ENCODE measurements at regions not wholly inside any gene's neighbourhood (a gene's known extent, or its start where the extent isn't known, plus 50 kb on each side); places are given as distances from the start of the nearest gene placed in this dataset.

- H3K4me3 Mint-ChIP-seq: no peak overlapping the region
- H3K4me1 Mint-ChIP-seq: peaks cover 0 to 3% of the 10 kb centered on the region in 2 donors
Measured at GRCh38 chr9:82342046-82342445, 353.5 kb downstream of the SPATA31D1 start.

GRCh38 chr9:82346040-82346439, 357.5 kb downstream of the SPATA31D1 start:
- DNase-seq: no peak
- Mint-ChIP-seq H3K9me3 (peaks cover 5 to 29% (median 11%) of the 10 kb centered on the region in 6 donors), H3K27me3 (ENCODE audit: low read depth in 3 of 3) (peaks cover 0 to 3% (median 0%) of the 10 kb centered on the region in 3 donors), H3K36me3 (peaks cover 0 to 8% (median 0%) of the 10 kb centered on the region in 3 donors), H3K27ac (no peak overlapping the region), H3K4me3 (no peak overlapping the region), H3K4me1 (no peaks in the 10 kb centered on the region)

More at GRCh38 chr9:82342046-82342445, 353.5 kb downstream of the SPATA31D1 start:
- Mint-ChIP-seq H3K9me3 (peaks cover 5 to 20% (median 9%) of the 10 kb centered on the region in 6 donors), H3K27ac (no peak overlapping the region), H3K27me3 (ENCODE audit: low read depth in 3 of 3) (no peaks in the 10 kb centered on the region), H3K36me3 (peaks cover 0 to 5% (median 0%) of the 10 kb centered on the region in 3 donors)
- no peak for DNase-seq

GRCh38 chr9:82353631-82354278, 365.2 kb downstream of the SPATA31D1 start:
- Mint-ChIP-seq H3K4me3 (no peak overlapping the region), H3K9me3 (peaks cover 0 to 5% (median 4%) of the 10 kb centered on the region in 6 donors), H3K27me3 (ENCODE audit: low read depth in 3 of 3) (peaks cover 0 to 6% (median 0%) of the 10 kb centered on the region in 3 donors)

GRCh38 chr9:82354279-82354659, 365.7 kb downstream of the SPATA31D1 start:
- H3K9me3 Mint-ChIP-seq: peaks cover 0 to 8% (median 3%) of the 10 kb centered on the region in 6 donors
- H3K4me1 Mint-ChIP-seq: no peaks in the 10 kb centered on the region
- peaks cover 0 to 4% (median 0%) of the 10 kb centered on the region in 3 donors for H3K27me3 Mint-ChIP-seq (ENCODE audit: low read depth in 3 of 3)
- no peak overlapping the region for H3K4me3 Mint-ChIP-seq
- H3K36me3 Mint-ChIP-seq: no peaks in the 10 kb centered on the region
- DNase-seq: no peak
- H3K27ac Mint-ChIP-seq: no peak overlapping the region

More at GRCh38 chr9:82353631-82354278, 365.2 kb downstream of the SPATA31D1 start:
- H3K4me1 Mint-ChIP-seq: no peaks in the 10 kb centered on the region
- H3K36me3 Mint-ChIP-seq: no peaks in the 10 kb centered on the region
- no peak overlapping the region for H3K27ac Mint-ChIP-seq
- DNase-seq: no peak

GRCh38 chr9:82356131-82356530, 367.6 kb downstream of the SPATA31D1 start:
- DNase-seq: no peak
- Mint-ChIP-seq H3K9me3 (peaks cover 0 to 8% (median 2%) of the 10 kb centered on the region in 6 donors), H3K4me1 (no peaks in the 10 kb centered on the region), H3K36me3 (no peaks in the 10 kb centered on the region), H3K27me3 (ENCODE audit: low read depth in 3 of 3) (peaks cover 0 to 3% (median 2%) of the 10 kb centered on the region in 3 donors), H3K27ac (no peak overlapping the region), H3K4me3 (no peak overlapping the region)

GRCh38 chr9:82356871-82357270, 368.3 kb downstream of the SPATA31D1 start:
- no peak overlapping the region for H3K27ac Mint-ChIP-seq
- H3K27me3 Mint-ChIP-seq (ENCODE audit: low read depth in 3 of 3): peaks cover 0 to 3% (median 2%) of the 10 kb centered on the region in 3 donors
- H3K36me3 Mint-ChIP-seq: no peaks in the 10 kb centered on the region
- H3K4me1 Mint-ChIP-seq: no peaks in the 10 kb centered on the region
- H3K4me3 Mint-ChIP-seq: no peak overlapping the region
- H3K9me3 Mint-ChIP-seq: peaks cover 0 to 8% (median 1%) of the 10 kb centered on the region in 6 donors
- DNase-seq: no peak

GRCh38 chr9:82363198-82363597, 374.6 kb downstream of the SPATA31D1 start:
- no peaks in the 10 kb centered on the region for H3K4me1 Mint-ChIP-seq
- peaks cover 0 to 2% (median 2%) of the 10 kb centered on the region in 3 donors for H3K27me3 Mint-ChIP-seq (ENCODE audit: low read depth in 3 of 3)
- no peak overlapping the region for H3K27ac Mint-ChIP-seq
- DNase-seq: no peak
- H3K4me3 Mint-ChIP-seq: no peak overlapping the region
- H3K36me3 Mint-ChIP-seq: no peaks in the 10 kb centered on the region
- H3K9me3 Mint-ChIP-seq: peaks cover 0 to 5% (median 2%) of the 10 kb centered on the region in 6 donors

GRCh38 chr9:82363682-82364081, 375.1 kb downstream of the SPATA31D1 start:
- DNase-seq: no peak
- Mint-ChIP-seq H3K9me3 (peaks cover 0 to 5% (median 2%) of the 10 kb centered on the region in 6 donors), H3K36me3 (no peaks in the 10 kb centered on the region), H3K4me3 (no peak overlapping the region), H3K27ac (no peak overlapping the region), H3K4me1 (no peaks in the 10 kb centered on the region), H3K27me3 (ENCODE audit: low read depth in 3 of 3) (peaks cover 0 to 2% (median 2%) of the 10 kb centered on the region in 3 donors)

- Mint-ChIP-seq H3K27me3 (ENCODE audit: low read depth in 3 of 3) (peaks cover 0 to 2% (median 2%) of the 10 kb centered on the region in 3 donors), H3K9me3 (peaks cover 0 to 14% (median 1%) of the 10 kb centered on the region in 6 donors), H3K27ac (no peak overlapping the region), H3K4me1 (no peaks in the 10 kb centered on the region), H3K4me3 (no peak overlapping the region), H3K36me3 (no peaks in the 10 kb centered on the region)
- no peak for DNase-seq
Measured at GRCh38 chr9:82367016-82367415, 378.4 kb downstream of the SPATA31D1 start.

GRCh38 chr9:82367929-82368328, 379.4 kb downstream of the SPATA31D1 start:
- Mint-ChIP-seq H3K4me1 (no peaks in the 10 kb centered on the region), H3K27ac (no peak overlapping the region), H3K4me3 (no peak overlapping the region), H3K27me3 (ENCODE audit: low read depth in 3 of 3) (peaks cover 0 to 2% (median 2%) of the 10 kb centered on the region in 3 donors), H3K9me3 (peaks cover 0 to 15% (median 1%) of the 10 kb centered on the region in 6 donors), H3K36me3 (no peaks in the 10 kb centered on the region)
- DNase-seq: no peak

- H3K9me3 Mint-ChIP-seq: peaks cover 0 to 24% (median 2%) of the 10 kb centered on the region in 6 donors
Measured at GRCh38 chr9:82369251-82369945, 380.8 kb downstream of the SPATA31D1 start.

GRCh38 chr9:82375041-82375440, 386.5 kb downstream of the SPATA31D1 start:
- Mint-ChIP-seq H3K4me3 (no peak overlapping the region), H3K9me3 (peaks cover 0 to 23% (median 7%) of the 10 kb centered on the region in 6 donors), H3K27ac (no peak overlapping the region), H3K36me3 (no peaks in the 10 kb centered on the region), H3K4me1 (no peaks in the 10 kb centered on the region), H3K27me3 (ENCODE audit: low read depth in 3 of 3) (peaks cover 2% of the 10 kb centered on the region in 3 donors)
- DNase-seq: no peak

More at GRCh38 chr9:82369251-82369945, 380.8 kb downstream of the SPATA31D1 start:
- Mint-ChIP-seq H3K27ac (no peak overlapping the region), H3K27me3 (ENCODE audit: low read depth in 3 of 3) (peaks cover 0 to 2% (median 2%) of the 10 kb centered on the region in 3 donors), H3K4me1 (no peaks in the 10 kb centered on the region), H3K36me3 (no peaks in the 10 kb centered on the region), H3K4me3 (no peak overlapping the region)
- DNase-seq: no peak

GRCh38 chr9:82376677-82377232, 388.2 kb downstream of the SPATA31D1 start:
- peaks cover 0 to 2% (median 2%) of the 10 kb centered on the region in 3 donors for H3K27me3 Mint-ChIP-seq (ENCODE audit: low read depth in 3 of 3)
- no peak overlapping the region for H3K4me3 Mint-ChIP-seq
- no peak for DNase-seq
- H3K9me3 Mint-ChIP-seq: peaks cover 0 to 17% (median 7%) of the 10 kb centered on the region in 6 donors
- H3K36me3 Mint-ChIP-seq: no peaks in the 10 kb centered on the region
- no peaks in the 10 kb centered on the region for H3K4me1 Mint-ChIP-seq
- H3K27ac Mint-ChIP-seq: no peak overlapping the region

Measured in immature natural killer cell (primary cell).